ENCODE measurements at regions not wholly inside any gene's neighbourhood (a gene's known extent, or its start where the extent isn't known, plus 50 kb on each side); places are given as distances from the start of the nearest gene placed in this dataset.

GRCh38 chr6:139821676-139822223 is 447.3 kb upstream of the CITED2 start:
- no peak for TF ChIP-seq NR3C1 (CRISPR knock-in tag; IDR thresholded peaks at IDR 0.05)
- no peak for TF ChIP-seq RERE (CRISPR knock-in tag; IDR thresholded peaks at IDR 0.05; ENCODE audit: borderline replicate concordance)
- no peak for TF ChIP-seq NR2F6 (CRISPR knock-in tag; IDR thresholded peaks at IDR 0.05)

Measured in K562 (cell line).